Stimulated activated CD4-positive, alpha-beta T cell treated with anti-CD3 and anti-CD28 coated beads, Interleukin-4, amount 100 ng/mL, for 4 hours (primary cell): ENCODE measurements at regions not wholly inside any gene's neighbourhood (a gene's known extent, or its start where the extent isn't known, plus 50 kb on each side); places are given as distances from the start of the nearest gene placed in this dataset.
"Not testable (repeated sequence)": the region's sequence is repeated elsewhere in the genome, so short reads cannot be mapped to it uniquely, and the experiment has no call there.

ENCODE experiments used
- DNase-seq, 2 experiments: peaks; one replicate each; pipeline ENCODE4 v3.0.0-alpha.2; 2020

DNA sequence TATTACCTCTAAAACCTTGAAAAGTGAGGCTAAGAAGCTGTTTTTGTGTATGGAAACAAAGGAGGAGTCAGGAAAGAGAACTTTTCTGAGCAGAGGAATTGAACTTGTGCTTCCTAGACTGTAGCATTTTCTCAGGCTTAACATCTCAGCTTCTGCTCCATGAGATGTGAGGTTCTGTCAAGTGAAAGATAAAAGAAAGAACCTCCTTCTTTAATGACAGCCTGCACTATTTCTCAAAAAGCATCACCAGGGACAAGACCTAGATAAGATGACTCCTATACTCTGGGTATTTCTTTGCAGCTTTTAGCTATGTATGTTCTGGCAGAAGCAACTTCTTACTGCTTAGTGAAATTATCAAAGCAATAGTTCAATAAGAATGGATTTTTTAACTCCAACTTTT lies 87.6 kb upstream of the KCNQ5 start:
- DNase-seq = no peak

DNA sequence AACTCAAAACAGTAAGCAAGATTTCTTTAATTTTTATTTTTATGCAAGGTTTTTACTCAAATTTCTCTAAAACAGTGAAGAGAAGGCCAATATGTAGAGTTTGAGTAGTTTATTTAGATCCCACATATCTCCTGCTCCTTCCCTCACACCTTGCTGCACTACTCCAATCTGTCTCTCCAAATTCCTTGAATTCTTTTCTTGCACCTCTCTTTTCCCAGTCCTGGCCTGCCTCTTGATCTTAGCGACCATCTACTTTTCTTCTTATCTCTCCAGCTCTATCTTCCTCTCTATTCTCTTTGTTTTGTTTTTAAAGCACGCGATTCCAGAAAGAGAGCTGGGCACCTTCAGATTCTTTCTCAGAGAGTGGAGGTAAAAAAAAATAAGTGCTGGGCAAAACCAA lies 86.7 kb upstream of the KCNQ5 start:
- no peak for DNase-seq

DNA sequence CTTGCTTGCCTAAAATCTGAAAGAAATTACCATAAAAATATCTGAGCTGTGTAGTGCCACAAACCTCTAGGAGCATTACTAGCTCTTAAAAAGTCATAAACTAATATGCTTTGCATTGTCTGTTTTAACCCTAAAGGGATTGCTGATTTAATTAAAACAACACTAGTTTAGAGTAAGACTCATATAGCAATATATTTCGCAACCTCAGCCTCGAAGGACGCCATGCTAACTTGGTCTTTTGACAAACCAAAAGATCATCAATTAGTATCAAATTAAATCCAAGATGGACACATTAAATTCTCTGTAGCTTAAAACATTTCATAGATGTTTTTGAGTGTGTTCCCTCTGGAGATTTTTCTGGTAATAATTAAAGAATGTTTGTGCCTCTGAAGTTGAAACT lies 74.8 kb upstream of the KCNQ5 start:
- no peak for DNase-seq

DNA sequence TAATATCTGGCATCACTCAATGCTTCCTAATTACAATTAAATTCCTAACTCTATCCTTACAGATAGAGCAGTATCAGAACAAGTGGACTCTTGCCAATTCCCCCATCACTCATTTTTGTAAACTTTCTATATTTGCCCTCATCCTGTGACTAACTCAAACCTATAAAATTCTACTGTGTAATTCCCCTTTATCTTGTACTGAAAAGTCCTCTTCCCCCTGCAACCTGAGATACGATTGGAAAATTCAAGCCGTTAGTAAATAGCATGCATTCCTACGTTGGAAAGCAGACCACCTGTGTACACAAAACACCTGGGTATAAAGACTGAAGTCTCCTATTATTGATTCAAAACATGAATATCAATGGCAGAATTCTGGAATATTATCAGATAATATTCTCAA lies 70.4 kb upstream of the KCNQ5 start:
- no peak for DNase-seq

DNA sequence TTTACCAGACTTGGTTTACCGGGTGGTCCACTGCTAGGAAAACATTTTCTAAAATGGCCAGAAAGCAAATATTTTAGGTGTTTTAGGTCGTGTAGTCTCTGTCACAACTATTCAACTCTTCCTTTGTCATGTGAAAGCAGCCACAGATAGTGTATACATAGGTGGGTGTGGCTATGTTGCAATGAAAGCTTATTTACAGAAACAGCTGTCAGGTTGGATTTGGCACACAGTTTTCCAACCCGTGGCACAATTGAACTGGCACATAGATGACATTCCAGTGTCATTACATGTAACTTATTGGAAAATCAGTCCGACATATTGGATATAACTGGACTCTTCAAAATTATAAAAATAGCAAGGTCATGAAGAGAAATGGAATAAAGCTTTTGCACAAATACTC lies 68.9 kb upstream of the KCNQ5 start:
- no peak for DNase-seq

DNA sequence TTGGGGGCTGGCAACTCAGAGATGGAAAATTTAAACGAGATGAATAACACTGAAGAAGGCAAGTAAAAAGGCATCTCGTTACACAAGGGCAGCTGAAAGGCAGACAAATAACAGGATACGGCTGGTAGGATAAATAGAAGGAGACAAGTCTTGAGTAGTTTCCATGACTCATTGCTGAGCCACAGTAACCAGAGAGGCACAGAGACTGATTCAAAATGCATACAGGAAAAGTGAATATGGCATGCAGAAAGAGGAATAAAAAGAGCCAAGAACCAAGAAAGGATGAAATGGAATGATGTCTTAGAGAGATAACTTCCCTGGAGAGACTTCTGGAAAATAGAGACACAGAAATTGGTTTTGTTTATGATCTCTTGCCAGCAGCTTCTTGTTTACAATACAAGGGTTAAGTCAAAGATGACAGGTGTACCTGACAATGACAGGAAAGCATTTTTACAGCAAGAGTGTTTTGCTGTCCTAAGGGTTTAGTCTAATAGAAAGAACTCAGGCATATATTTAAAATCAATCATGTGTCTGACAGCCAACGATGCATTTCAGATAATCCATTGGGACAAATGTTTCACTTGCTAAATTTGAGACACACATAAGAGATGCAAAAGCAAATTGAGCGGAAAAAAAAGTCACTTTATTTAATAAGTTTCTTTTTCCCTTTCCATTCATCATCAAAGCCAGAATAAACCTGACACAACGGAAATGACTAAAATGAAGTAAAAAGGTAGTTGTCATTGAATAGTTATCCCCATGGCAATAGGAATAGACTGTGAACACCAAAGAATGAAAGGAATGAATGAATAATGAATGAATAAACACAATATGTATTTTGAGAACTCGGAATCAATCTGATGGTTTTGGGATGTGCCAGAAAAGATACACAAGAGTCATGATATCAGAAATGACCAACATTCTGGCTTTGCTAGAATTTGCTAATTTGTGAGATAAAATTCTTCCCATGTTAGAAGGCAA lies 68.0 kb upstream of the KCNQ5 start:
- no peak for DNase-seq

DNA sequence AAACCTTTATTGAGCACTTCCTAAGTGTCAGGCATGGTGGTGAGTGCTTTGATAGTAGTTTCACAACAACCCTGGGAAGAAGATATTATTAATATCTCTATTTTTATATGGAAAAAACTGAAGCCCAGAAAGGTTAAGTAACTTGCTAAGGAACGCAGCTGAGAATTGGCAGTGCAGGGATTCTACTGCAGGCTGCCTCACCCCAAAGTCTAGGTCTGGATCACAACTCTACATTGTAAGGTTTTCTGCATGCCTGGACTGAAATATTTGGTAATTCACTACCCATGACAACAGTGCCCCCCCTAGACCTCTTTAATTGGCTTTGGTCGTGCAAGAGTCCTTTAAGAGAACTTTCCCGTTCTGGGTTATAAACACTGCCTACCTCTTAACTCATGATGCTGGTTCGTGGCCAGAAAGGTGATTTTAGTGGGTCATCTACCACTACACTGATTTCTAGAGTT lies 67.1 kb upstream of the KCNQ5 start:
- no peak for DNase-seq

DNA sequence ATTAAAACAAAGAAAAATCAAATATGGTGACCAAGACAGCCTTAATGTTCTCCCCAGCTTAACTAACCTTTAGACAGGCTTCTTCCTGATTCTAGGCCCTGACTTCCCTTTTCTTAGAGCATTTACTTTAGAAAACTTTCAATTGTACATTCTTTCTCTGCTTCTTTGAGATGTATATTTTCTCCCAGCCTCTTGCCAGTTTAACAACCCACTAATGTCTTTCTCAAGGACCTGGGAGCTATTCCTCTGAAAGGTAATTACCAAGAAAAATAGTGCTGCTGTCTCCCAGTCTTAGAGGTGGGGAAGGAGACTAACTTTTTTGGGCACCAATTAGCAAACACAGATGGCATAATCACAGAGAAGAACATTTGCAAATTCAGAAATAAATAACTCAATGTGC lies 62.8 kb upstream of the KCNQ5 start:
- DNase-seq = no peak

DNA sequence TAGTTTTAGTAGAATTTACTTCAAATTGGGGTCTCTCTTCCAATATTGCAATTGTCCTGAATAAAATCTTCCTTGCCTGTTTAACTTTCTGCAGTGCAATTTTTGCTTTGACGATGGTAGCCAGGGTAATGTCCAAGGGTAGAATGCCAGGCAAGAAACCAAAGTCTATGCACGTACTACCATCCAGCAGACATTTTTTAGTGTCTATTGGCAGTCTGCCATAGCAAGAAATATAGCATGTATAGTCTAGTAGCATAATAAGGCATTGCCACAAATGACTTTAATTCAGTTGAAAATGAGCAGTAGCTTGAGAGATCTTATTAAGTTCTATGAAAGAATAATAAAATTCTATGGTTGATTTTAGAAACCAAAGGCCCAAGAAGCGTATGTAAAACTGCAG lies 62.3 kb upstream of the KCNQ5 start:
- DNase-seq = no peak

DNA sequence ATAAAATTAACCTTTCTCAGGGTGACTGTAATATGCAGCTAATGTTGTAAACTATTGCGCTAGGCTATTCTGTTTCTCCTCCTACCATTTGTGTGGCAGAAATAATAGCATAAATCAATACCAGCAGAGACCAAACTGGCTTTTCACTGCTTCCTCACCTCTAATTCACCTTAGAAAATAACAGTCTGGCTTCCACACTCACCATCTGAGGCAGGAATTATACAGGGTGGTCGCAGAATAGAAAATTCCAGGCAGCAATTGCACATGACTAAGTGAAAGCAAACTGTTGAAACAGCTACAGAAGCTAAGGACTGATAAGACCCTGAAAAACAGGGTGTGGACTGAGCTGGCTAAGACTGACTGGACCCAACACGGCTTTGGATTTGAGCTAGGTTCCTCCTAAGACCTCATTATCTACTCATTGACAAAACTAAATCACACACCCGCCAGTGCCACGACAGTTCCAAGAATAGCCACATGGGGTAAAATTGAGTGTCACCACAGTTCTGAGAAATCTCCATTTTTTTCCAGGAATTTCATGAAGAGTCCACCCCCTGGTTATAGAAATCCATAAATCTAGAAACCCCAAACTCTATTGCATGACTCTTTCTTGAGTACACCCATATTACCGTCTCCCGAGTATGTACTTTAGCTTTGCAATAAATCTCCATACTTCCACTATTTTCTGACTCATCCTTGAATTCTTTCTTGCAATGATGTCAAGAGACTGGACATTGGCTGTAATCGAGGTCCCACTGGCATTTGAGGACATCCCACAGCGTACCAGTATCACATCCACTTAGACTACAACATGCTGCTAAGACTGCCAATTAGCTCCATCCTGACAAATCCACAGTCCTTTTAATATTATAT lies 60.9 kb upstream of the KCNQ5 start:
- DNase-seq = no peak

DNA sequence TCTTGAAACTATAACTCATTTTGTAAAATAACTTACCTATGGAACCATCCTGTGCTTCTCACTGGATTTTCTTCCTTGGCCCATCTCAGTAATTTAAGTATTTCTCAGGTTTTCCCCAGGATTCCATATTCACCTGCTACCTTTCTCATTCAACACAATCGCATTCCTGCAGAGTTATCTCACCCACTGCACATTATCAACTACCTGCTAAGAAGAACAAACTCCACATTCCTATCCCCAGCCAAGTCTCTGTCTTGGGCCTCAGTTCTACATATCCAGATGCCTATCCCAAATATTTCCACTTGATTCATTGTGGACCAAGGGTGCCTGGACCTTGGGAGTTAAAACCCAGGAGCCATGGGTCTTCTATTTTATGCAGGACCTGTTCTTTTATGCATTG lies 60.2 kb upstream of the KCNQ5 start:
- no peak for DNase-seq

DNA sequence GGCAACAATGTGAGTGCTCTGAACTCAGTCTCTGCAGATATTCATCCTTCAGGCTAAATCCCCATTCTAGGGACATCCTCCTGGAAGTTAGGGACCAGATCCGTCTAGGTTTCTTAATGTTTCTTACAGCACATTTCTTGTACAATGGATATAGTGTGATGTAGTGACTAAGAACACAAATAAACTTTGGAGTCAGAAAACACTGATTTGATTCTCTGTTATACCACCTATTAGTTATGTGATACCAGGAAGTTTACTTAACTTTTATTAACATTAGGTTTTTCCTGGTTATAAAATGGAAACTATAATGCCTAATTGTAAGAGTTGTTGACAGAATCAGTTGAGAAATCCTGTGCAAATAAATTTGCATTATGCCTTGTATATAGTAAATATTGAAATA lies 57.6 kb upstream of the KCNQ5 start:
- DNase-seq = no peak

DNA sequence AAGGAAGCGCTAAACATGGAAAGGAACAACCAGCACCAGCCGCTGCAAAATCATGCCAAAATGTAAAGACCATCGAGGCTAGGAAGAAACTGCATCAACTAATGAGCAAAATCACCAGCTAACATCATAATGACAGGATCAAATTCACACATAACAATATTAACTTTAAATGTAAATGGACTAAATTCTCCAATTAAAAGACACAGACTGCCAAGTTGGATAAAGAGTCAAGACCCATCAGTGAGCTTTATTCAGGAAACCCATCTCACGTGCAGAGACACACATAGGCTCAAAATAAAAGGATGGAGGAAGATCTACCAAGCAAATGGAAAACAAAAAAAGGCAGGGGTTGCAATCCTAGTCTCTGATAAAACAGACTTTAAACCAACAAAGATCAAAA lies 49.9 kb upstream of the KCNQ5 start:
- not testable (repeated sequence) for DNase-seq
